ENCODE measurements at regions not wholly inside any gene's neighbourhood (a gene's known extent, or its start where the extent isn't known, plus 50 kb on each side); places are given as distances from the start of the nearest gene placed in this dataset.
A peak's percentile ranks its signal among the peaks of the same experiment; 100 is the strongest.

GRCh38 chr2:35228584-35228983, 1127.0 kb upstream of the CRIM1 start:
- FAIRE-seq (peak; percentile 28), DNase-seq (ENCODE audit: low read depth in 1 of 2, low spot score in 2 of 2) (no peak)
- no peak overlapping the region for H2AK5ac ChIP-seq (ENCODE audit: low read depth, low read length)
- no peak overlapping the region for H3K27ac ChIP-seq (ENCODE audit: low read depth, low read length)
- H2BK20ac ChIP-seq (ENCODE audit: low read length) = no peak overlapping the region
- no peak overlapping the region; a peak in 1 of 8 replicates for H3K4me3 ChIP-seq (ENCODE audit: extremely low read depth in 1 of 4, insufficient read depth in 2 of 4, low read depth in 3 of 4, low read length in 4 of 4)
- peak overlapping the region; percentile 57; the same call in 1 of the 2 replicates for H2BK5ac ChIP-seq (ENCODE audit: low read depth, low read length)
- peak; percentile 77 for TF ChIP-seq JUND (IDR thresholded peaks at IDR 0.05; ENCODE audit: low read length)
- 0 out of 2 replicates have a peak, but pooled peaks have one; percentile 51 for TF ChIP-seq JUN (IDR thresholded peaks at IDR 0.05; ENCODE audit: low read depth, low read length)
- no peak for TF ChIP-seq ATF3 (IDR thresholded peaks at IDR 0.05; ENCODE audit: insufficient read depth, low read depth, low read length)
- TF ChIP-seq TEAD4 (IDR thresholded peaks at IDR 0.05; ENCODE audit: low read depth, low read length) = peak; percentile 84
- 3% methylated on average over 2 of the region's 2 CpGs; no CpG with 5 or more reads in 1 of the 2 experiments for WGBS, 2 experiments (ENCODE audit: extremely low coverage in 1 of 2, insufficient coverage in 1 of 2, insufficient read length in 1 of 2, insufficient replicate concordance in 2 of 2, low coverage in 1 of 2, low lambda C conversion rate in 2 of 2, missing lambda C conversion rate in 1 of 2)
- H3K4me2 ChIP-seq (ENCODE audit: insufficient read depth in 1 of 2, low read depth in 2 of 2, low read length in 2 of 2) = peak overlapping the region; percentile 26 to 38; a peak in 2 of 4 replicates
- no peaks in the 10 kb centered on the region for H3K36me3 ChIP-seq (ENCODE audit: control insufficient read depth in 2 of 4, insufficient read depth in 4 of 4, low read length in 3 of 4)
- H3K9ac ChIP-seq (replicated peaks in 1 of 4; ENCODE audit: extremely low read depth in 1 of 4, low read depth in 3 of 4, low read length in 3 of 4) = no peak overlapping the region
- CTCF ChIA-PET (ENCODE audit: partially characterized antibody) = no interaction called here
- no peak overlapping the region for H2BK120ac ChIP-seq (replicated peaks; ENCODE audit: low read depth, low read length)
- POLR2A ChIA-PET (ENCODE audit: partially characterized antibody) = no interaction called here
- H3K79me1 ChIP-seq (ENCODE audit: low read depth, low read length) = no peaks in the 10 kb centered on the region
- no peaks in the 10 kb centered on the region for H3K27me3 ChIP-seq (replicated peaks in 1 of 4; ENCODE audit: control insufficient read depth in 3 of 4, extremely low read depth in 1 of 4, insufficient read depth in 3 of 4, low read length in 3 of 4)
- no peak overlapping the region for H3K23ac ChIP-seq (ENCODE audit: insufficient read length)
- no peak overlapping the region for H4K91ac ChIP-seq (replicated peaks; ENCODE audit: insufficient read length, low read length)
- peaks cover 0 to 5% of the 10 kb centered on the region in 2 experiments; a peak in 1 of 4 replicates for H3K9me3 ChIP-seq (ENCODE audit: insufficient read depth in 2 of 2, low read depth in 1 of 2, low read length in 1 of 2)
- H3K18ac ChIP-seq (ENCODE audit: extremely low read depth, low read length) = no peak overlapping the region
- no peak overlapping the region for H3K56ac ChIP-seq (replicated peaks; ENCODE audit: insufficient read length, low read depth, low read length)
- H3K4ac ChIP-seq (replicated peaks; ENCODE audit: insufficient read length, low read depth, low read length) = no peak overlapping the region
- H3K14ac ChIP-seq (ENCODE audit: insufficient read length) = no peak overlapping the region
- no peak overlapping the region for H4K5ac ChIP-seq (ENCODE audit: insufficient read length, low read depth, low read length)
- H2BK12ac ChIP-seq (ENCODE audit: low read depth, low read length) = no peak overlapping the region; the same call in 1 of the 2 replicates
- no peak overlapping the region for H4K8ac ChIP-seq (ENCODE audit: extremely low read depth, insufficient read depth, low read length)
- H2BK15ac ChIP-seq (ENCODE audit: low read length) = no peak overlapping the region
- H4K20me1 ChIP-seq (replicated peaks in 1 of 2; ENCODE audit: control insufficient read depth in 1 of 2, insufficient read depth in 2 of 2, low read length in 2 of 2) = no peaks in the 10 kb centered on the region
- peaks cover 0 to 3% (median 1%) of the 10 kb centered on the region in 4 experiments; a peak in 4 of 7 replicates for H3K4me1 ChIP-seq (replicated peaks in 1 of 4; ENCODE audit: control insufficient read depth in 3 of 4, insufficient read depth in 4 of 4, low read length in 3 of 4)
- H3K79me2 ChIP-seq (ENCODE audit: control insufficient read depth in 1 of 2, insufficient read depth in 2 of 2, low read length in 2 of 2) = no peaks in the 10 kb centered on the region
- H2AFZ ChIP-seq (ENCODE audit: low read length) = no peak overlapping the region
- no peaks in the 10 kb centered on the region for H3K23me2 ChIP-seq (ENCODE audit: low read depth, low read length)

Measured in H1 (cell line).